SK-N-MC (cell line): ENCODE measurements at regions not wholly inside any gene's neighbourhood (a gene's known extent, or its start where the extent isn't known, plus 50 kb on each side); places are given as distances from the start of the nearest gene placed in this dataset.

Experiments used
- EZH2 ChIP-seq: fragments of 200-600 bp; sonication (generic); IDR thresholded peaks from one replicate; pipeline ENCODE4 v1.6.1; 2017; ENCODE audit warnings: antibody characterized with exemption
- POLR2AphosphoS5 ChIP-seq: IDR thresholded peaks from 2 replicates; pipeline ENCODE4 v1.6.1; 2012; ENCODE audit warnings: mild to moderate bottlenecking, low read depth, low read length, borderline replicate concordance

GRCh38 chr11:128297091-128297651 lies 290.2 kb downstream of the ETS1 start:
- TF ChIP-seq POLR2AphosphoS5 (no peak), EZH2 (no peak)
